Astrocyte (in vitro differentiated cells and primary cell): ENCODE measurements at regions not wholly inside any gene's neighbourhood (a gene's known extent, or its start where the extent isn't known, plus 50 kb on each side); places are given as distances from the start of the nearest gene placed in this dataset.

Source experiments
- DNase-seq: peaks from one replicate; pipeline ENCODE4 v3.0.0-alpha.2; 2010; ENCODE audit warnings: low read depth
- FAIRE-seq: peaks from 2 replicates; lab custom pipeline; 2011; peaks lifted over from hg19 to GRCh38; lab: Jason Lieb, UNC
- H2AFZ ChIP-seq: 2 replicates; pipeline ENCODE4 v1.6.0; 2012; ENCODE audit warnings: low read depth, low read length, inconsistent platforms
- H3K27ac ChIP-seq: 2 replicates; pipeline ENCODE4 v1.5.1; 2011; ENCODE audit warnings: low read depth, low read length, inconsistent platforms
- H3K27me3 ChIP-seq: 2 replicates; pipeline ENCODE4 v1.6.0; 2011; ENCODE audit warnings: low read length, inconsistent platforms; ENCODE audit not compliant: insufficient read depth
- H3K36me3 ChIP-seq: 2 replicates; pipeline ENCODE4 v1.5.1; 2011; ENCODE audit warnings: low read length, inconsistent platforms; ENCODE audit not compliant: insufficient read depth
- H3K4me1 ChIP-seq: 2 replicates; pipeline ENCODE4 v1.5.1; 2011; ENCODE audit warnings: low read length, inconsistent platforms; ENCODE audit not compliant: insufficient read depth
- H3K4me2 ChIP-seq: 2 replicates; pipeline ENCODE4 v1.6.0; 2012; ENCODE audit warnings: low read length, inconsistent platforms
- H3K4me3 ChIP-seq: 2 replicates; pipeline ENCODE4 v1.5.1; 2011; ENCODE audit warnings: low read depth, mild to moderate bottlenecking, low read length, inconsistent platforms; ENCODE audit not compliant: insufficient read depth
- H3K79me2 ChIP-seq: 2 replicates; pipeline ENCODE4 v1.6.0; 2012; ENCODE audit warnings: mild to moderate bottlenecking, low read length, inconsistent platforms; ENCODE audit not compliant: insufficient read depth
- H3K9ac ChIP-seq: 2 replicates; pipeline ENCODE4 v1.6.0; 2012; ENCODE audit warnings: mild to moderate bottlenecking, low read length, inconsistent platforms
- H3K9me3 ChIP-seq: 2 replicates; pipeline ENCODE4 v1.5.1; 2012; ENCODE audit warnings: low read depth, mild to moderate bottlenecking, low read length, inconsistent platforms; ENCODE audit not compliant: insufficient read depth
- H4K20me1 ChIP-seq: 2 replicates; pipeline ENCODE4 v1.6.0; 2012; ENCODE audit warnings: low read length, inconsistent platforms; ENCODE audit not compliant: insufficient read depth
- H3K27ac Mint-ChIP-seq: one replicate; pipeline ENCODE4 v1.8.0; 2021; ENCODE audit warnings: mild to moderate bottlenecking, mixed read lengths; ENCODE audit not compliant: unreplicated experiment
- H3K27me3 Mint-ChIP-seq: one replicate; pipeline ENCODE4 v1.8.0; 2021; ENCODE audit warnings: low read depth, mixed read lengths; ENCODE audit not compliant: unreplicated experiment
- H3K36me3 Mint-ChIP-seq: one replicate; pipeline ENCODE4 v1.8.0; 2021; ENCODE audit warnings: low read depth, mixed read lengths; ENCODE audit not compliant: unreplicated experiment
- H3K4me1 Mint-ChIP-seq: one replicate; pipeline ENCODE4 v1.8.0; 2021; ENCODE audit warnings: low read depth, mixed read lengths; ENCODE audit not compliant: unreplicated experiment
- H3K4me3 Mint-ChIP-seq: one replicate; pipeline ENCODE4 v1.8.0; 2021; ENCODE audit warnings: mild to moderate bottlenecking, moderate library complexity, mixed read lengths; ENCODE audit not compliant: unreplicated experiment
- H3K9me3 Mint-ChIP-seq: one replicate; pipeline ENCODE4 v1.8.0; 2021; ENCODE audit warnings: mild to moderate bottlenecking, mixed read lengths; ENCODE audit not compliant: unreplicated experiment
- CTCF ChIP-seq: IDR thresholded peaks from 2 replicates; pipeline ENCODE4 v1.5.1; 2011; ENCODE audit warnings: low read depth, mild to moderate bottlenecking, inconsistent platforms, low read length, moderate library complexity; ENCODE audit not compliant: insufficient read depth
- EZH2 ChIP-seq: IDR thresholded peaks from 2 replicates; pipeline ENCODE4 v1.6.1; 2012; ENCODE audit warnings: mild to moderate bottlenecking, low read length, inconsistent platforms; ENCODE audit not compliant: insufficient read depth

GRCh38 chr7:54080525-54080924 is 461.6 kb upstream of the VSTM2A start:
- Histone ChIP-seq H3K27me3 (no peaks in the 10 kb centered on the region), H2AFZ (no peak overlapping the region), H3K4me1 (no peaks in the 10 kb centered on the region), H3K79me2 (no peaks in the 10 kb centered on the region), H3K4me2 (no peak overlapping the region), H3K9me3 (peaks cover 3% of the 10 kb centered on the region), H3K9ac (no peak overlapping the region), H3K27ac (no peak overlapping the region), H4K20me1 (no peaks in the 10 kb centered on the region), H3K4me3 (no peak overlapping the region), H3K36me3 (no peaks in the 10 kb centered on the region)
- Mint-ChIP-seq H3K4me1 (no peaks in the 10 kb centered on the region), H3K4me3 (no peak overlapping the region), H3K9me3 (peaks cover 1% of the 10 kb centered on the region), H3K27me3 (no peaks in the 10 kb centered on the region), H3K27ac (no peak overlapping the region), H3K36me3 (no peaks in the 10 kb centered on the region)
- FAIRE-seq, result no peak
- TF ChIP-seq CTCF, result no peak
- no peak for TF ChIP-seq EZH2
- DNase-seq, result no peak

GRCh38 chr7:54080971-54081370 is 461.2 kb upstream of the VSTM2A start:
- H3K4me1 Mint-ChIP-seq, result no peaks in the 10 kb centered on the region
- FAIRE-seq, result no peak
- Histone ChIP-seq H3K9ac (no peak overlapping the region), H3K4me2 (no peak overlapping the region), H3K36me3 (no peaks in the 10 kb centered on the region), H3K4me3 (no peak overlapping the region), H2AFZ (no peak overlapping the region), H3K27me3 (no peaks in the 10 kb centered on the region), H3K4me1 (no peaks in the 10 kb centered on the region), H3K79me2 (no peaks in the 10 kb centered on the region), H3K27ac (no peak overlapping the region), H4K20me1 (no peaks in the 10 kb centered on the region), H3K9me3 (peaks cover 3% of the 10 kb centered on the region)
- TF ChIP-seq CTCF (no peak), EZH2 (no peak)
- H3K9me3 Mint-ChIP-seq, result peaks cover 1% of the 10 kb centered on the region
- no peaks in the 10 kb centered on the region for H3K36me3 Mint-ChIP-seq
- no peak for DNase-seq
- no peak overlapping the region for H3K27ac Mint-ChIP-seq
- no peak overlapping the region for H3K4me3 Mint-ChIP-seq
- no peaks in the 10 kb centered on the region for H3K27me3 Mint-ChIP-seq

- no peak overlapping the region for H3K4me2 ChIP-seq
- no peak overlapping the region for H3K27ac ChIP-seq
- no peaks in the 10 kb centered on the region for H3K79me2 ChIP-seq
- no peak for TF ChIP-seq EZH2
- TF ChIP-seq CTCF, result no peak
- peaks cover 6% of the 10 kb centered on the region for H3K9me3 ChIP-seq
- no peak overlapping the region for H3K9ac ChIP-seq
- Mint-ChIP-seq H3K27me3 (no peaks in the 10 kb centered on the region), H3K27ac (no peak overlapping the region), H3K9me3 (peaks cover 1% of the 10 kb centered on the region), H3K4me1 (no peaks in the 10 kb centered on the region), H3K36me3 (no peaks in the 10 kb centered on the region), H3K4me3 (no peak overlapping the region)
- DNase-seq, result no peak
- H3K27me3 ChIP-seq, result no peaks in the 10 kb centered on the region
- no peaks in the 10 kb centered on the region for H3K36me3 ChIP-seq
- no peaks in the 10 kb centered on the region for H4K20me1 ChIP-seq
- no peak overlapping the region for H2AFZ ChIP-seq
- FAIRE-seq, result no peak
- H3K4me1 ChIP-seq, result no peaks in the 10 kb centered on the region
- no peak overlapping the region for H3K4me3 ChIP-seq
These were observed 457.8 kb upstream of the VSTM2A start for GRCh38 chr7:54084340-54084739.
